Neutrophil (primary cell): ENCODE measurements at regions not wholly inside any gene's neighbourhood (a gene's known extent, or its start where the extent isn't known, plus 50 kb on each side); places are given as distances from the start of the nearest gene placed in this dataset.

Source experiments
- H3K27ac ChIP-seq: fragments of 200-600 bp; sonication (generic); 2 replicates; pipeline ENCODE4 v1.5.1; 2016; ENCODE audit warnings: mild to moderate bottlenecking, moderate library complexity
- H3K27me3 ChIP-seq: fragments of 200-600 bp; sonication (generic); 2 replicates; pipeline ENCODE4 v1.6.0; 2016; ENCODE audit warnings: mild to moderate bottlenecking
- H3K36me3 ChIP-seq: fragments of 200-600 bp; sonication (generic); 2 replicates; pipeline ENCODE4 v1.5.1; 2017
- H3K4me1 ChIP-seq, 2 experiments: fragments of 200-600 bp in 1 of 2; sonication (generic) in 1 of 2; 1 replicate in 1 of 2; 2 replicates in 1 of 2; pipeline versions ENCODE4 v1.5.1 to v1.6.1; 2013 to 2016; ENCODE audit warnings: low read depth in 1 of 2, low read length in 1 of 2, mild to moderate bottlenecking in 1 of 2, moderate library complexity in 1 of 2; ENCODE audit not compliant: control insufficient read depth in 1 of 2, insufficient read depth in 1 of 2
- H3K4me3 ChIP-seq, 2 experiments: fragments of 200-600 bp in 1 of 2; sonication (generic) in 1 of 2; 1 replicate in 1 of 2; 2 replicates in 1 of 2; pipeline ENCODE4 v1.5.1; 2013 to 2016; ENCODE audit warnings: low read depth in 1 of 2, low read length in 1 of 2, mild to moderate bottlenecking in 1 of 2, moderate library complexity in 1 of 2
- H3K9me3 ChIP-seq: fragments of 200-600 bp; sonication (generic); 2 replicates; pipeline ENCODE4 v1.5.1; 2016
- CTCF ChIP-seq: fragments of 200-600 bp; sonication (generic); IDR thresholded peaks from 2 replicates; pipeline ENCODE4 v1.5.1; 2016; ENCODE audit warnings: antibody characterized with exemption

GRCh38 chr13:91153372-91153771, 194.1 kb upstream of the MIR17HG start:
- Histone ChIP-seq H3K36me3 (no peaks in the 10 kb centered on the region), H3K27ac (no peak overlapping the region), H3K4me1 (no peaks in the 10 kb centered on the region), H3K27me3 (peaks cover 8% of the 10 kb centered on the region), H3K9me3 (no peaks in the 10 kb centered on the region), H3K4me3 (no peak overlapping the region)
- TF ChIP-seq CTCF: no peak

DNA sequence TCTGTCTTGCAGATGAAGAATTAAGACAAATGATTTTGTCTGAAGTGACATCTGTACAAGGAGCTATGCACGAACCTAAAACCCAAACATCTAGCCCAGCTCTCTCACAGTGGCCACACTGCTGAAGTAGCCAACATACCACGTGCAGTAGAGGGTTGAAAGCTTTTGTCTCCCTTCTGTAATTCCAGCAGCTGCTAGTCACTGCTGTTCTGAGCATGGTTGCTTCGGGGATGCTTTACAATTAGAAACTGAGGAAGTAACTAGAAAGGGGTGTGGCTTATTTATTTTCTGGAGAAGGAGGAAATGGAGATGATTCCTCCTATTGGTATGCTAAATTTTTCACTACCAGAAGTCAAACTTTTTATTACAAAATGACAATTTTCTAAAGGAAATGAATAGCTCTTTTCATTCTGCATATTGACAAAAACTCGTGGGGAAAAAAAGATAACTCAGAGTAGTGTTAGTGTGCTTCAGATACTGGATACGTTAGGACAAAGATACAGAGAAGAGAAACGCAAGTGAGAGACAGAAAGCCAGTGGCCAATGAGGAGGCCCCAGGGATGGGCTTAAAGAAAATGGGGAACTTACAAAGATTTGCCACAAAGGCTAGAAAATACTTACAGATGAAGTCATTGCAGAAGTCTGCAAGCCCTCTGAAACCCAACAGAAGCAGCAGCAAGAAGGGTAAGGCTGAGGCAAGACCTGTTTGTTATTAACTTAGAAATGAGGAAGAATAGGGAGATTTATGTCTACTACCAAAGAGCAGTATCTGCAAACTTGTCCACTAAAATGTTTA, 192.7 kb upstream of the MIR17HG start:
- Histone ChIP-seq H3K36me3 (no peaks in the 10 kb centered on the region), H3K4me1 (no peaks in the 10 kb centered on the region), H3K27ac (no peak overlapping the region), H3K4me3 (no peak overlapping the region), H3K27me3 (peaks cover 16% of the 10 kb centered on the region), H3K9me3 (no peaks in the 10 kb centered on the region)
- no peak for TF ChIP-seq CTCF

DNA sequence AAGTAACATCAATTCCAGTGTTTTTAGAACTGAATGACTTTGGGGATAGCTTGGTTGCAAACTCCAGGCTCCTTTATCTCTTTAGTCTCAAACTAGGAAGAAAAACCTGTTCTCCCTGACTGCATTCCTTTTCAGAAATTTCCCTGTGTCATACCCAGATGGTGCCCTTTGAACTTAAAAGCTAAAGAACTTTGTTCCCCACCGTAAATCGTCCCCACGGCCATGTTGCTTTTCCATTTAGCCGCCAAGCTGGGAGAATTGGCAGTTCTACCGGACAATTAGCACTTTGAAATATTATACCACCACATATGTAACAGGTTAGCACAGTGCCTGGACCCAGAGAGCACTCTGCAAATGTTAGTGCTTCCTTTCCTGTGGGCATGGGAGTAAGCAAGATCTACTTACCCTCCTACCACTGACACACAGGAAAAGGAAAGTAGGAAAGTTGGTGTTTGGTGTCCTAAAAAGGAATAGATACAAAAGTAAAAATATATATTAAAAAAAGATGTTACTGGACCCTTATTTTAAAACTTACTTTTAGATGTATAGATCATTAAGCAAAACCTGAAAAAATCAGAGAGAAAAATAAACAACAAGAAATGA, 191.9 kb upstream of the MIR17HG start:
- Histone ChIP-seq H3K27ac (no peak overlapping the region), H3K9me3 (no peaks in the 10 kb centered on the region), H3K4me1 (no peaks in the 10 kb centered on the region), H3K36me3 (no peaks in the 10 kb centered on the region), H3K4me3 (no peak overlapping the region), H3K27me3 (peaks cover 16% of the 10 kb centered on the region)
- no peak for TF ChIP-seq CTCF

GRCh38 chr13:91157273-91158016, 190.0 kb upstream of the MIR17HG start:
- Histone ChIP-seq H3K27me3 (peaks cover 16% of the 10 kb centered on the region), H3K36me3 (no peaks in the 10 kb centered on the region), H3K27ac (no peak overlapping the region), H3K4me1 (no peaks in the 10 kb centered on the region), H3K4me3 (no peak overlapping the region), H3K9me3 (no peaks in the 10 kb centered on the region)
- no peak for TF ChIP-seq CTCF

DNA sequence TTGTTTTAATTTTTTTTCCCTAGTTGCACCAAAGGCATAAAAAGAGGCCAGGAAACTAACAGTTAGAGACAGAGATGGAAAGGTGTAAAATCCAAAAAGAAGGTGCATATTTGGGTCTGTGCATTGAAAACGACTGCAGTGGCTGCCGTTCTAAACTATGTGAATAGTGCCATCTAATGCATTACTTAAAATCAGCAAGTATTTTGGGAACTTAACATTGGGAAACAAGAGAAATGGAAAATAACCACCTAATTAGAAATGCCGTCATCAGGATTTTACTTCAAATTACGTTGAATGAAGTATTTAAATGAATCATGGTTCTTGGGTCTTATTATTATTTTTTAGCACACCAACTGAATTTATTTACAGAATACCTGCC, 189.5 kb upstream of the MIR17HG start:
- Histone ChIP-seq H3K4me3 (no peak overlapping the region), H3K27ac (no peak overlapping the region), H3K36me3 (no peaks in the 10 kb centered on the region), H3K27me3 (peaks cover 16% of the 10 kb centered on the region), H3K9me3 (no peaks in the 10 kb centered on the region), H3K4me1 (no peaks in the 10 kb centered on the region)
- no peak for TF ChIP-seq CTCF
